ENCODE measurements at regions not wholly inside any gene's neighbourhood (a gene's known extent, or its start where the extent isn't known, plus 50 kb on each side); places are given as distances from the start of the nearest gene placed in this dataset.

GRCh38 chr2:45285311-45285710, 276.1 kb upstream of the SIX2 start:
- peak overlapping the region; percentile 98 for H3K27ac ChIP-seq (ENCODE audit: low read length)
- H3K4me2 ChIP-seq (ENCODE audit: low read length), result no peak overlapping the region; the same call in 1 of the 2 replicates
- no peaks in the 10 kb centered on the region for H3K9me2 ChIP-seq (replicated peaks; ENCODE audit: low read length)
- H3K9ac ChIP-seq (ENCODE audit: low read length), result peak overlapping the region; percentile 92; the same call in 1 of the 2 replicates
- no peaks in the 10 kb centered on the region for H3K36me3 ChIP-seq (ENCODE audit: low read depth, low read length)
- no peak for TF ChIP-seq CTCF (conservative IDR thresholded peaks at IDR 0.05; ENCODE audit: low read depth, low read length)
- TF ChIP-seq EZH2 (IDR thresholded peaks at IDR 0.05; ENCODE audit: low read length, unreplicated experiment), result no peak
- no peak for DNase-seq
- intact Hi-C loops (cut with micrococcal nuclease), result no loop called here
- no peak overlapping the region for H3K4me3 ChIP-seq (ENCODE audit: low read length)
- no peaks in the 10 kb centered on the region for H3K27me3 ChIP-seq (ENCODE audit: low read length)
- CTCF ChIA-PET, result no interaction called here
- H2AFZ ChIP-seq (ENCODE audit: low read length), result no peak overlapping the region
- no peaks in the 10 kb centered on the region for H4K20me1 ChIP-seq (ENCODE audit: low read length)
- peaks cover 56% of the 10 kb centered on the region for H3K4me1 ChIP-seq (ENCODE audit: insufficient read depth, low read length)
- POLR2A ChIA-PET (ENCODE audit: unreplicated experiment), result interaction anchor here (0.6 kb wide), 3 partner anchors 9 to 154 kb away, joined by 3 to 8 read pairs (median 3); no protein-coding TSS in a partner anchor
- ATAC-seq, result no peak
- peaks cover 18% of the 10 kb centered on the region for H3F3A ChIP-seq (ENCODE audit: low read length, unreplicated experiment)
- H3K79me2 ChIP-seq (ENCODE audit: low read length), result no peaks in the 10 kb centered on the region
- BruUV-seq (replicated peaks), result no TSS peak
- H3K9me3 ChIP-seq (ENCODE audit: low read length), result no peaks in the 10 kb centered on the region

GRCh38 chr2:45284621-45284995, 275.4 kb upstream of the SIX2 start:
- H3K27me3 ChIP-seq (ENCODE audit: low read length), result no peaks in the 10 kb centered on the region
- DNase-seq (no peak), ATAC-seq (no peak)
- H3K27ac ChIP-seq (ENCODE audit: low read length), result peak overlapping the region; percentile 98
- intact Hi-C loops (cut with micrococcal nuclease), result loop anchor here (5.0 kb wide), 2 partner anchors 43 to 203 kb away; no protein-coding TSS in a partner anchor
- peak overlapping the region; percentile 40 for H3K4me2 ChIP-seq (ENCODE audit: low read length)
- H3K9ac ChIP-seq (ENCODE audit: low read length), result peak overlapping the region; percentile 92
- no TSS peak for BruUV-seq (replicated peaks)
- no peaks in the 10 kb centered on the region for H3K9me2 ChIP-seq (replicated peaks; ENCODE audit: low read length)
- no peaks in the 10 kb centered on the region for H4K20me1 ChIP-seq (ENCODE audit: low read length)
- TF ChIP-seq EZH2phosphoT487 (IDR thresholded peaks at IDR 0.05; ENCODE audit: borderline replicate concordance, low read length) (no peak), CTCF (conservative IDR thresholded peaks at IDR 0.05; ENCODE audit: low read depth, low read length) (no peak), EZH2 (IDR thresholded peaks at IDR 0.05; ENCODE audit: low read length, unreplicated experiment) (no peak)
- no peaks in the 10 kb centered on the region for H3K36me3 ChIP-seq (ENCODE audit: low read depth, low read length)
- ChIA-PET POLR2A (ENCODE audit: unreplicated experiment) (interaction anchor here (0.6 kb wide), 1 partner anchor 155 kb away, joined by 3 read pairs; no protein-coding TSS in a partner anchor), CTCF (no interaction called here)
- no peaks in the 10 kb centered on the region for H3K79me2 ChIP-seq (ENCODE audit: low read length)
- H3F3A ChIP-seq (ENCODE audit: low read length, unreplicated experiment), result peaks cover 18% of the 10 kb centered on the region
- H3K4me3 ChIP-seq (ENCODE audit: low read length), result no peak overlapping the region; the same call in 1 of the 2 replicates
- no peaks in the 10 kb centered on the region for H3K9me3 ChIP-seq (ENCODE audit: low read length)
- H3K4me1 ChIP-seq (ENCODE audit: insufficient read depth, low read length), result peaks cover 63% of the 10 kb centered on the region
- no peak overlapping the region for H2AFZ ChIP-seq (ENCODE audit: low read length)

GRCh38 chr2:45283764-45284620, 274.7 kb upstream of the SIX2 start:
- DNase-seq, result peak; percentile 97
- H3K4me3 ChIP-seq (ENCODE audit: low read length), result no peak overlapping the region; the same call in 1 of the 2 replicates
- ChIA-PET POLR2A (ENCODE audit: unreplicated experiment) (no interaction called here), CTCF (no interaction called here)
- no TSS peak for BruUV-seq (replicated peaks)
- no peaks in the 10 kb centered on the region for H4K20me1 ChIP-seq (ENCODE audit: low read length)
- H2AFZ ChIP-seq (ENCODE audit: low read length), result no peak overlapping the region
- peaks cover 18% of the 10 kb centered on the region for H3F3A ChIP-seq (ENCODE audit: low read length, unreplicated experiment)
- H3K4me2 ChIP-seq (ENCODE audit: low read length), result peak overlapping the region; percentile 70
- peak overlapping the region; percentile 92 for H3K9ac ChIP-seq (ENCODE audit: low read length)
- ATAC-seq, result peak; percentile 78
- H3K9me3 ChIP-seq (ENCODE audit: low read length), result no peaks in the 10 kb centered on the region
- TF ChIP-seq EZH2phosphoT487 (IDR thresholded peaks at IDR 0.05; ENCODE audit: borderline replicate concordance, low read length), result no peak
- TF ChIP-seq EZH2 (IDR thresholded peaks at IDR 0.05; ENCODE audit: low read length, unreplicated experiment), result no peak
- no peak for TF ChIP-seq CTCF (conservative IDR thresholded peaks at IDR 0.05; ENCODE audit: low read depth, low read length)
- peak overlapping the region; percentile 98 for H3K27ac ChIP-seq (ENCODE audit: low read length)
- intact Hi-C loops (cut with micrococcal nuclease), result loop anchor here (2.0 to 5.0 kb wide), 4 partner anchors 43 to 203 kb away; no protein-coding TSS in a partner anchor
- no peaks in the 10 kb centered on the region for H3K36me3 ChIP-seq (ENCODE audit: low read depth, low read length)
- no peaks in the 10 kb centered on the region for H3K9me2 ChIP-seq (replicated peaks; ENCODE audit: low read length)
- no peaks in the 10 kb centered on the region for H3K79me2 ChIP-seq (ENCODE audit: low read length)
- H3K4me1 ChIP-seq (ENCODE audit: insufficient read depth, low read length), result peaks cover 70% of the 10 kb centered on the region
- no peaks in the 10 kb centered on the region for H3K27me3 ChIP-seq (ENCODE audit: low read length)
